ENCODE measurements at regions not wholly inside any gene's neighbourhood (a gene's known extent, or its start where the extent isn't known, plus 50 kb on each side); places are given as distances from the start of the nearest gene placed in this dataset.

DNA sequence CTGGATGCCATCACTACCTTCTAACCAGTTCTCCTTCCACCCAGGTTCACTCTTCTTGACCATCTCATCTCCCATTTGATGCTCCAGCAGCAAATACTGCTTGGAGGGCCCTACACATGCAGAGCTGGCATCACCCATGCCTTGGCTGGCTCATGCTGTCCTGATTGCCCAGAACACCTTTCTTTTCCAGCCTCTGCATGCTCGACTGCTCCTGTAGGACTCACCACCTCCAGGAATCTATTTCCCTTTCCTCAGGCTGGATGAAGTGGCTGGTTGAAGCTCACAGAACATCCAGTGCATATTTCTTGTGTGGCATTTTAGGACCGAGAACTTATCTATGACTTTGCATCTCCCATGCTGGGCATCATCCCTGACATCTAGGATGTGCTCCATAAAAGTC lies 148.3 kb downstream of the CPEB2 start:
- no peaks in the 10 kb centered on the region for H3K36me3 ChIP-seq (ENCODE audit: control insufficient read depth in 2 of 2, insufficient read depth in 2 of 2, low read length in 1 of 2)
- in situ Hi-C loops (cut with MboI) (no loop called here), intact Hi-C loops (cut with micrococcal nuclease; ENCODE audit: unreplicated experiment) (loop anchor here (10.0 kb wide), 1 partner anchor 406 kb away; no protein-coding TSS in a partner anchor)
- no peak overlapping the region for H3K9ac ChIP-seq (ENCODE audit: control insufficient read depth, insufficient read depth, low read length)
- H3K9me3 ChIP-seq (replicated peaks; ENCODE audit: control insufficient read depth, insufficient read depth, low read length) = no peaks in the 10 kb centered on the region
- FAIRE-seq = no peak
- H3K79me2 ChIP-seq (ENCODE audit: control insufficient read depth, insufficient read depth, low read length) = no peaks in the 10 kb centered on the region
- ATAC-seq = no peak
- ChIA-PET RAD21 (ENCODE audit: unreplicated experiment) (no interaction called here), CTCF (no interaction called here), SMC1A (ENCODE audit: uncharacterized antibody, unreplicated experiment) (interaction anchor here (1.6 kb wide), 1 partner anchor 81 kb away, joined by 3 read pairs; no protein-coding TSS in a partner anchor), POLR2A (no interaction called here)
- H4K20me1 ChIP-seq (ENCODE audit: control insufficient read depth, insufficient read depth) = no peaks in the 10 kb centered on the region
- DNase-seq (ENCODE audit: low read depth, low spot score) = no peak
- H3K4me3 ChIP-seq = no peak overlapping the region
- 50% methylated on average over 2 of the region's 2 CpGs for WGBS (ENCODE audit: insufficient coverage, insufficient replicate concordance, low lambda C conversion rate, missing lambda C conversion rate)
- no peak overlapping the region for H3K4me2 ChIP-seq (ENCODE audit: control insufficient read depth, insufficient read depth)
- no peak overlapping the region for H3K27ac ChIP-seq (ENCODE audit: control insufficient read depth, insufficient read depth)
- H3K4me1 ChIP-seq (ENCODE audit: control insufficient read depth, insufficient read depth, low read length) = peaks cover 6% of the 10 kb centered on the region
- no peak overlapping the region for H2AFZ ChIP-seq (ENCODE audit: control insufficient read depth, low read depth, low read length)
- H3K27me3 ChIP-seq (replicated peaks in 1 of 2; ENCODE audit: control insufficient read depth in 2 of 2, insufficient read depth in 2 of 2, low read length in 1 of 2) = no peaks in the 10 kb centered on the region
- no TSS peak for BruUV-seq (replicated peaks)
- TF ChIP-seq SKIL (IDR thresholded peaks at IDR 0.05; ENCODE audit: low read depth, poor library complexity, severe bottlenecking) (no peak), POLR2A (IDR thresholded peaks at IDR 0.05; ENCODE audit: low read depth, low read length) (no peak), NR2C2 (IDR thresholded peaks at IDR 0.05; ENCODE audit: borderline replicate concordance, control insufficient read depth, insufficient read length, low read depth) (no peak), EP300 (IDR thresholded peaks at IDR 0.05; ENCODE audit: borderline replicate concordance in 1 of 2, control insufficient read depth in 1 of 2, low read depth in 2 of 2, low read length in 2 of 2) (no peak), PRDM15 (CRISPR knock-in tag; IDR thresholded peaks at IDR 0.05) (no peak), MEF2B (IDR thresholded peaks at IDR 0.05; ENCODE audit: partially characterized antibody, poor library complexity, severe bottlenecking) (no peak), CBFB (IDR thresholded peaks at IDR 0.05; ENCODE audit: low read depth) (no peak), EED (IDR thresholded peaks at IDR 0.05; ENCODE audit: low read depth) (no peak), ATF3 (IDR thresholded peaks at IDR 0.05; ENCODE audit: borderline replicate concordance, extremely low read depth, low read depth, low read length) (no peak)
- TF ChIP-seq, protein P1, sequence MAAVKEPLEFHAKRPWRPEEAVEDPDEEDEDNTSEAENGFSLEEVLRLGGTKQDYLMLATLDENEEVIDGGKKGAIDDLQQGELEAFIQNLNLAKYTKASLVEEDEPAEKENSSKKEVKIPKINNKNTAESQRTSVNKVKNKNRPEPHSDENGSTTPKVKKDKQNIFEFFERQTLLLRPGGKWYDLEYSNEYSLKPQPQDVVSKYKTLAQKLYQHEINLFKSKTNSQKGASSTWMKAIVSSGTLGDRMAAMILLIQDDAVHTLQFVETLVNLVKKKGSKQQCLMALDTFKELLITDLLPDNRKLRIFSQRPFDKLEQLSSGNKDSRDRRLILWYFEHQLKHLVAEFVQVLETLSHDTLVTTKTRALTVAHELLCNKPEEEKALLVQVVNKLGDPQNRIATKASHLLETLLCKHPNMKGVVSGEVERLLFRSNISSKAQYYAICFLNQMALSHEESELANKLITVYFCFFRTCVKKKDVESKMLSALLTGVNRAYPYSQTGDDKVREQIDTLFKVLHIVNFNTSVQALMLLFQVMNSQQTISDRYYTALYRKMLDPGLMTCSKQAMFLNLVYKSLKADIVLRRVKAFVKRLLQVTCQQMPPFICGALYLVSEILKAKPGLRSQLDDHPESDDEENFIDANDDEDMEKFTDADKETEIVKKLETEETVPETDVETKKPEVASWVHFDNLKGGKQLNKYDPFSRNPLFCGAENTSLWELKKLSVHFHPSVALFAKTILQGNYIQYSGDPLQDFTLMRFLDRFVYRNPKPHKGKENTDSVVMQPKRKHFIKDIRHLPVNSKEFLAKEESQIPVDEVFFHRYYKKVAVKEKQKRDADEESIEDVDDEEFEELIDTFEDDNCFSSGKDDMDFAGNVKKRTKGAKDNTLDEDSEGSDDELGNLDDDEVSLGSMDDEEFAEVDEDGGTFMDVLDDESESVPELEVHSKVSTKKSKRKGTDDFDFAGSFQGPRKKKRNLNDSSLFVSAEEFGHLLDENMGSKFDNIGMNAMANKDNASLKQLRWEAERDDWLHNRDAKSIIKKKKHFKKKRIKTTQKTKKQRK (IDR thresholded peaks at IDR 0.05; ENCODE audit: low read depth, low read length) = no peak
- TF ChIP-seq, protein P2, sequence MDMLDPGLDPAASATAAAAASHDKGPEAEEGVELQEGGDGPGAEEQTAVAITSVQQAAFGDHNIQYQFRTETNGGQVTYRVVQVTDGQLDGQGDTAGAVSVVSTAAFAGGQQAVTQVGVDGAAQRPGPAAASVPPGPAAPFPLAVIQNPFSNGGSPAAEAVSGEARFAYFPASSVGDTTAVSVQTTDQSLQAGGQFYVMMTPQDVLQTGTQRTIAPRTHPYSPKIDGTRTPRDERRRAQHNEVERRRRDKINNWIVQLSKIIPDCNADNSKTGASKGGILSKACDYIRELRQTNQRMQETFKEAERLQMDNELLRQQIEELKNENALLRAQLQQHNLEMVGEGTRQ (IDR thresholded peaks at IDR 0.05; ENCODE audit: borderline replicate concordance, low read depth, low read length) = no peak
- TF ChIP-seq, protein P3, sequence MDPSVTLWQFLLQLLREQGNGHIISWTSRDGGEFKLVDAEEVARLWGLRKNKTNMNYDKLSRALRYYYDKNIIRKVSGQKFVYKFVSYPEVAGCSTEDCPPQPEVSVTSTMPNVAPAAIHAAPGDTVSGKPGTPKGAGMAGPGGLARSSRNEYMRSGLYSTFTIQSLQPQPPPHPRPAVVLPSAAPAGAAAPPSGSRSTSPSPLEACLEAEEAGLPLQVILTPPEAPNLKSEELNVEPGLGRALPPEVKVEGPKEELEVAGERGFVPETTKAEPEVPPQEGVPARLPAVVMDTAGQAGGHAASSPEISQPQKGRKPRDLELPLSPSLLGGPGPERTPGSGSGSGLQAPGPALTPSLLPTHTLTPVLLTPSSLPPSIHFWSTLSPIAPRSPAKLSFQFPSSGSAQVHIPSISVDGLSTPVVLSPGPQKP (IDR thresholded peaks at IDR 0.05; ENCODE audit: low read depth, low read length) = no peak
